ENCODE measurements at regions not wholly inside any gene's neighbourhood (a gene's known extent, or its start where the extent isn't known, plus 50 kb on each side); places are given as distances from the start of the nearest gene placed in this dataset.

DNA sequence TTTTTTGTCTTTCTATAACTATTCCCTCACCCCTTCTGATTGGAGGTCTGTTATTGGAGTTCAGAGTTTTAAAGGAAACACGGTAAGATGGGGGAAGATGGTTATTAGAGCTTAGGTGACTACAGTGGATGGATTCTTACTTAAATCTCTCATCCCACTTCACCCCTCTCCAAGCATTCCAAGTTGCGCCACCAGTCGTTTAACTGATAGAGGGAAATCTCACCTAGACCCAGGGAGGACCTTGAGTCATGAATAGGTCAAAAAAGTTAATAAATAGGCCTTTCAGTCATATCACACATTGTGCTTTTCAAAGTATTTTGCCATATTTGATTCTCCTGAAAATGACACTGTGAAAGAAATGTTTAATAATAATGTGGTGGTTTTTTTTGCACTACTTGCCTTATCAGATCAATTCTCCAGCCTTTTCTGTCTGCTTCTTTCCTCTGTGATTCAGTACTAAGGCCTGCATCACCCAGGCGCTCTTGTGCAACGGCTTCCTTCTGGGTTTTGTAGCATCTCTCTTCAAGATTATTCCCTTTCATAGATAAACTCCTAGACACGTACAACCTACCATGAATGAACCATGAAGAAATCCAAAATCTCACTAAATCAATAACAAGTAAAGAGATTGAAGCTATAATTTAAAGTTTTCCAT is 100.4 kb upstream of the TGFBR2 start:
- DNase-seq = no peak

GRCh38 chr3:30508339-30508738 is 98.1 kb upstream of the TGFBR2 start:
- no peak for DNase-seq

- no peak for DNase-seq
Observed at GRCh38 chr3:30510596-30510995, 95.8 kb upstream of the TGFBR2 start.

GRCh38 chr3:30511524-30512251 is 94.7 kb upstream of the TGFBR2 start:
- DNase-seq = no peak

GRCh38 chr3:30512576-30512975 is 93.8 kb upstream of the TGFBR2 start:
- no peak for DNase-seq

DNA sequence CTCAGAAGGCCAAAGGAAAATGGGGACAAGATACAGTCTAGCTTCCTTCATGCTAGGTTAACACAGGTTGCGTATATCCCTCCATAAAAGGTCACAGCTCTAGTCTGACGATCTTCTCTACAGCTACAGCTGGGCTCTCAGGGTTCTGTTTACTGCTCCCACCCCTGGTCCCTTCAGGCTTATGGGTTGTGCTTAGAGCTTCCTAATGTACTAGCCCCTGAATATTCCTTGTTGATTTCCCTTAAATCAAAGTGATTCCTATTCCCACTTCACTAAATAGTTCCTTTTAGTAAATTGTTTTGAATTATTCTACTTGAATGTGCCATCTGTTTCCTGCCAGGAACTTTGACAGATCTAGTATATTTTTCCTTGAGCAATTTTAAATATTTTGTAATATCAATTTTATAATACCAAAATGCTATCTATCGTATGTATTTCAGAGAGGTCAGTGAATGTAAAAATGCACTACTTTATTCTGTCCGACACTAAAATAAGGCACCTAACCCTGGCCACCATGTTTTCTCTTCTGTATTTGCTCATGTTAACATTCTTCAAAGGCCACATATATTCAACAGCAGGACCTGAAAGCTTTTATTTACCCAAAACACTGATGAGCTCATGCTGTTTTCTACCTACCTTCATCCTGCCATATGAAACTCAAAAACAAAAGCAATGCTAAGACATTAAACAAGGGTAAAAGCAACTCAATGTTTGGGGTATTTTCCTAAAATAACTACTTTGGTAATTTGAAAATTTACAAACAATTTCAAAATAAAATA is 92.8 kb upstream of the TGFBR2 start:
- DNase-seq = no peak

DNA sequence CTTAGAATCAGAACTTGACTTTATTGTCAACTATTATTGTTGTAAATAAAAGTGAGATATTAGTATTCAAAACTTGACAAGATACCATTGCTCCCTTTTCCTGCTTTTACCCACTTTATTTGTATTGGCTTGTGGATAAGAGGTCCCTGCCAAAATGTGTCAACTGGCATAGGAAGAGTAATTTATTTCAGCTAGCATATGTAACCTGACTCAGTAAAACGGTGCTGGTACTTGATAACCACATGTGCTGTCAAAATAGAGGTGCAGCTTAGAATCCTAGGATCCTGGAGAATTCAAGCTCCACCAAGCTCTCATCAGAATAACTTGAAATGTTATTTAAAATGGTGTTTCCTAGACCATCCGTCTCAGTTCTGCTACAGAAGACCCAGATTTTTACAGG is 90.2 kb upstream of the TGFBR2 start:
- DNase-seq = no peak

DNA sequence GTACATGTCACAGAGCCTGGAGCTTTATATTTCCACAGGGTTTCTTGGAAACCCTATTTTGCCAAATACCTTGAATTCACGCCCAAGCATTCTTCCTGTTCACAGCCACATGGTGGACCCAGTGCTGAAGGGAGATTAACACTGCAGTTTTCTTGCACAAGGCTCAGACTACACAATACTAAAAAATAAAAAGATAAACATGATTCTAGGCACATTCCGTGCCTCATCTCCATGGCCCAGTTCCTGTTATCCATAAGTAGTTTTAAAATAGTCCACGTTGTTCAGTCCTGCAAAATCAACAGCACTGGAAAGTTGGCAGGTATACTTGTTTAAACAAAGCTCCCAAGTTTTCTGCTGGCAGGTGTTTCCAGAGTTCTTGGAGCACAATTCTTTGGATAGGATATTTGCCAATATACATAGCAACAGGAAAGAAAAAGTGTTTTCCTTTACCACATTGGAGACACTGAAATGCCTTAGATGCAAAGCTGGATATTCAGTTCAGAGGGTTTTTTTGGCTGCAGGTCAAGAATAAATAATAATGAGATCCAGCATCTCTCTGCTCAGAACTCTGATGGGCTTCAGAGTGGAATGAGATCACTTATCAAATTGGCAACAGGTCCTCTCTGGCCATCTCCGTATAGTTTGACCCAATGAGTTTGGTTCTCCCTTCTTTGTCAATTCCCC is 88.1 kb upstream of the TGFBR2 start:
- DNase-seq = no peak

DNA sequence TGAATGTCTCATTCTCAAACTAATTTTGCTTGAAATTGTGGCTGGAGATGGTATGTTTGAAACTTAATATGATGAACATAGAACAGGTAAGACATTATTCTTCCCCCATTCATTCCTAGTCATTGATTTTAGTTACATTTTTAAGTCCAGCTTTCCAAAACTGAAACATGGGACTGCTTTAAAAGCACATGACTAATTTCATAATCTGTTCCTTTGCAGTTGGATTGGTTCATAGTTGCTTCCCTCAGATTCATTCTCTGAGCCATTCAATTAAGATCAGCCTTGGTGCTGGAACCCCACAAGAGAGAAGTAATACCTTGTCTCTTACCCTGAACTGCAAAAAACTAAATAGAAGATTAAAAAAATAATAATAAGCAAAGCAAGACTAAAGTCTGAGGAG is 87.5 kb upstream of the TGFBR2 start:
- DNase-seq = no peak

GRCh38 chr3:30520699-30521098 is 85.7 kb upstream of the TGFBR2 start:
- no peak for DNase-seq

DNA sequence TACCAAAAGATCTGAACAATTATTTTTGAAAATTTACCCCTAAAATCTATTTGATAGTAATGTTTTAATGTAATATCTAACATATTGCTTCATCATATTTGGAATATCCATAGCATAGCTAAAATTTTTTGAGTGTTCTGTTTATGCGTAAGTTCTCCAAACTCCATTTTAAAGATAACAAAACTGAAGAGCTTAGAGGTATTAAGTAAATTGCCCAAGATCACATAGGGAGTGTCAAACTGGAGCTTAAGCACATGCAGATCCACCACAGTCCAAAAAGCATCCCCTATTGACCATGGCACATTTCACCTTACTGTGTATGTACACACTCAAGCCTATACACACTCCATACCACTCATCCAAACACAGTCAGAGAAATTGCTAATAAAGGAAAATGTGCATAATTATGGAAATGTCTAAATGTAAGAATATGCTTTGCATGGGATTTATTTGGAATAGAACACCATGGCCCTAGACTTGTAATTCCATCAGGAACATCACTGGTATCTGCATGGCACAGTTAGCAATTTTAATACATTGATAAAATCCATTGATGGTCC is 85.2 kb upstream of the TGFBR2 start:
- DNase-seq = no peak

DNA sequence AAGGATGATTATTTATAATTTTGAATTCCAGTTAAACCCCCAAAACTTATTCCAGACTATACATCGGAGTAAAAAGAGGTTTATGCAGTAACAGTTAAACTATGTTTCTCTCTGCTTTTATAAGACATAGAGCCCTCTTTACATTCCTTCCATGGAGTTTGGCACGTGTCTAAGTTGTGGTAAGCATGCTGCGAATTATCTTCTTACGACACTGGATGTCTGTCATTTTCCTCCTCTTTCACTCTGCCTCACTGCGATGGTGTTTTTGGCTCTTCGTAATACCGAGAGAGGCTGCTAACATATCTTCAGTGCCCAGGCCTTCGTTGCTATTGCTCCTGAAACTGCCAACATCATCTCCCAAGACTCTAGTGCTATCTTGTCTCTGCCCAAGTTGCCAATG is 83.9 kb upstream of the TGFBR2 start:
- DNase-seq = no peak

DNA sequence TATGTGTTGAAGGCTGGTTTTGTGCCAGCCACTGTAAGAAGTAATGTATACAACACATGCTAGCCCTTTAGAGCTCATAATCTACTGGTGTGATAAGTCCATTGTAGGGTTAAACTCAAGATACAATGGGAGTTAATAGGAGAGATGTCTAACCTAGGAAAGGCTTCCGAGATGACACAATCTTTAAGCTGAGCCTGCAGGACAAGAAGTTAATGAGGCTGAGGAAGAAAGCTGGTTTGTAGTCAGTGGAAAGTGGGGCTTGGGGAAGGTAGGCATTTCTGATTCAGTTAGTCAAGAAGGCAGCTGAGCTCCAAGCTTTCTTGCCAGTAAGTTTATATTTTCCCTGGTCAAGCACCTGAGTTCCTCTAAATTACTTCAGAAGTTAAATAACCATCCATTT is 83.0 kb upstream of the TGFBR2 start:
- DNase-seq = no peak

DNA sequence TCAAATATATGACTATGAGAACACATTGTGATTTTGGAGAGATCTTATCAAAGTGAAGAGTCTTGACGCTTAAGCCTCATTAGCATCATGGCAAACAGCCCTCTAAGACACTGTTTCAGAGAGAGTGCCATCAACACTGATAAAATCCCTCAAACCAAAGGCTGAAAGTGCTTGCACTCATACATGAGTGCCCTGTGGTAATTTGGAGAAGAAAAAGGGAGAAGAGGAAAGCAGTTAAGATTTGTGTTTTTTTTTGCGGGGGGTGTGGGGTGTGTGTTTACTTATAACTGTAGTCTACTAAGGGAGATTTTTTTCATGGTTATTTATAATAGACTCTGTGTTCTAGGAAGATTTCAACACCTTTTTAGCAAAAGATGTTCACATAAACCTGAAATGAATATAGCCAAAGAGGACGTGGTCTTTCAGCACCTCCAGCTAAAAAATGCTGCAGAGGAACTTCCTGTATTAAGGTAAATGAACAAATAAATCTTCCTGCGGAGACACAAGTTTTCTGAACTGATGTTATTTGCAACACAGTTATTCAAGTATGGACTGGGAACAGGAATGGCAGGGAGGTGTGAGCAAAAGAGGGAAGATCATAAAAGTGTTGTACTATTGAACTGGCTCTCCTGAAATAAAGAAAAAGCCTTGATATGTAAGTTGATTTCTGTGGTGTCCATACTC is 81.9 kb upstream of the TGFBR2 start:
- no peak for DNase-seq

DNA sequence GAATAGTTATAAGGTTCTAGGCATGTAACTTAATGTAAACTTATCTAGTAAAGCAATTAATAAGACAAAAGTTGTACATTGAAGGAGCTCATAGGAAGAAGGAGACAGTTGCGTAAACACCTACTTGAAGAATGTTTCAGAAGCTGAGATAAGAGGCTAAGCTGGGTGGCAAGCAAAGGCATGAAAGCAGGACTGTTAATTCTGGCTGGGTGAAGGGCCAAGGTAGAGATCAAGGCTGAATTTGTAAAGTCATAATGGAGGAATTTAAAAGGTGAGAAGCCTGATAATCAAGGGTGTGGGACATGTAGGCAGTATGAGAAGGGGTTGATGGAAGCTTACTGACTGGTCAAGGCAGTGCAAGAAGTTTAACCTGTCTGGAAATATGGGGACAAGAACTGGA is 80.4 kb upstream of the TGFBR2 start:
- DNase-seq = no peak

- no peak for DNase-seq
Observed at GRCh38 chr3:30527186-30527585, 79.2 kb upstream of the TGFBR2 start.

DNA sequence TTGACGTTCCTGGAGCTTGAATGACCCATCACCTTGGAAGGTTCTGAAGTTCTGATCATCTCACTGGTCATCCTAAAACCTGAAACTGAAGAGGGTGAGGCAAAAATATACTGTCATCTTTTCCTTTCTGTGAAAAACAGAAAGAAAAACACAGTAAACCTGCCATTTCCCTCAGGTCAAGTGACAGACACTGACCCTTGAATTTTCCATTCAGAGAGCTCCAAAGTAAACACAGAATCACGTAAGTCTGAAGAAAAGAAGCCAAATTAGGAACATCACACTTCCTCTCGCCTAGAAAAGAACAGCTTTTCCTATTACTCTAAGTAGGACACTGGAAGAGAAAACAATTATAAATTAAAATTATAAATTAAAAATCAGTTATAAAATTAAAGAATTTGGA is 78.7 kb upstream of the TGFBR2 start:
- no peak for DNase-seq

GRCh38 chr3:30530084-30530483 is 76.3 kb upstream of the TGFBR2 start:
- DNase-seq = no peak

- no peak for DNase-seq
Observed at GRCh38 chr3:30531017-30531570, 75.3 kb upstream of the TGFBR2 start.

DNA sequence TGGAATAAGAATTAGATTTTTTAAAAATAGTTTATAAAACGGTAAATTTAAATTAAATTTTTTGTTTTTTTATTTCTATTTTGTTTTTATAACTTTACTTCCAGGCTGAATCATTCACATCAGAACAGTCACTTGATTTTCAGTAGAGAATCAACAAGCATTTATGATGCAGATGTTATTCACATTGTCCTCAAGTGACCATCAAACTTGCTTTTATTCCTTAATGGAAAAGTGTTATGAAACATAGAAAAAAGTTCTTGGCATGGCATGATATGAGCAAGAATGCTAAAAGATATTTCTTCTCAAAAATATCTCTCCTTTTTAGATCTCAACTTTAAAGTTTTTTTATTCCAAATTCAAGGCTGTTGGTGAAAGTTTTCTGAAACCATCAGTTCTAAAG is 70.9 kb upstream of the TGFBR2 start:
- DNase-seq = no peak

- no peak for DNase-seq
Observed at GRCh38 chr3:30538791-30539190, 67.6 kb upstream of the TGFBR2 start.

GRCh38 chr3:30539206-30539605 is 67.2 kb upstream of the TGFBR2 start:
- DNase-seq = no peak
